Ishikawa (cell line): ENCODE measurements at regions not wholly inside any gene's neighbourhood (a gene's known extent, or its start where the extent isn't known, plus 50 kb on each side); places are given as distances from the start of the nearest gene placed in this dataset.

Experiments used
- CEBPB ChIP-seq: IDR thresholded peaks from 2 replicates; pipeline ENCODE4 v1.6.1; 2012
- CREB1 ChIP-seq: IDR thresholded peaks from 2 replicates; pipeline ENCODE4 v1.6.1; 2012; ENCODE audit warnings: low read depth
- EGR1 ChIP-seq: IDR thresholded peaks from 2 replicates; pipeline ENCODE4 v1.6.1; 2012
- EP300 ChIP-seq: IDR thresholded peaks from 2 replicates; pipeline ENCODE4 v1.6.1; 2012; ENCODE audit warnings: borderline replicate concordance
- FOXM1 ChIP-seq: IDR thresholded peaks from 2 replicates; pipeline ENCODE4 v1.6.1; 2012; ENCODE audit warnings: low read depth, borderline replicate concordance
- MAX ChIP-seq: IDR thresholded peaks from 2 replicates; pipeline ENCODE4 v1.6.1; 2012
- NFIC ChIP-seq: IDR thresholded peaks from 2 replicates; pipeline ENCODE4 v1.6.1; 2012
- RAD21 ChIP-seq: IDR thresholded peaks from 2 replicates; pipeline ENCODE4 v1.6.1; 2012; ENCODE audit warnings: low read depth
- REST ChIP-seq: IDR thresholded peaks from 2 replicates; pipeline ENCODE4 v1.6.1; 2012; ENCODE audit warnings: low read depth, mild to moderate bottlenecking
- TAF1 ChIP-seq: IDR thresholded peaks from 2 replicates; pipeline ENCODE4 v1.6.1; 2012; ENCODE audit warnings: low read depth, mild to moderate bottlenecking
- TCF12 ChIP-seq: IDR thresholded peaks from 2 replicates; pipeline ENCODE4 v1.6.1; 2012; ENCODE audit warnings: low read depth
- TEAD4 ChIP-seq: IDR thresholded peaks from 2 replicates; pipeline ENCODE4 v1.6.1; 2012
- USF1 ChIP-seq: IDR thresholded peaks from 2 replicates; pipeline ENCODE4 v1.6.1; 2012
- YY1 ChIP-seq: IDR thresholded peaks from 2 replicates; pipeline ENCODE4 v1.6.1; 2012; ENCODE audit warnings: low read depth
- ZBTB7A ChIP-seq: IDR thresholded peaks from 2 replicates; pipeline ENCODE4 v1.6.1; 2012; ENCODE audit warnings: low read depth

- TF ChIP-seq MAX (no peak), REST (no peak), TAF1 (no peak), NFIC (no peak), CEBPB (no peak), USF1 (no peak), TCF12 (no peak), RAD21 (no peak), TEAD4 (no peak), ZBTB7A (no peak), CREB1 (no peak), EGR1 (no peak), YY1 (no peak), EP300 (no peak), FOXM1 (no peak)
These were observed 65.3 kb upstream of the OTOS start for GRCh38 chr2:240205772-240206171.

- no peak for TF ChIP-seq YY1
- TF ChIP-seq CREB1, result no peak
- TF ChIP-seq REST, result no peak
- no peak for TF ChIP-seq TAF1
- no peak for TF ChIP-seq EGR1
- TF ChIP-seq CEBPB, result no peak
- TF ChIP-seq TCF12, result no peak
- no peak for TF ChIP-seq FOXM1
- TF ChIP-seq ZBTB7A, result no peak
- TF ChIP-seq TEAD4, result no peak
- TF ChIP-seq EP300, result no peak
- no peak for TF ChIP-seq MAX
- no peak for TF ChIP-seq USF1
- TF ChIP-seq NFIC, result no peak
- no peak for TF ChIP-seq RAD21
These were observed 66.2 kb upstream of the OTOS start for GRCh38 chr2:240206630-240207029.

- TF ChIP-seq RAD21, result no peak
- no peak for TF ChIP-seq REST
- no peak for TF ChIP-seq EGR1
- no peak for TF ChIP-seq MAX
- no peak for TF ChIP-seq YY1
These were observed 67.2 kb upstream of the OTOS start for GRCh38 chr2:240207661-240208060.

GRCh38 chr2:240208096-240208495 lies 67.6 kb upstream of the OTOS start:
- no peak for TF ChIP-seq REST
- TF ChIP-seq NFIC, result no peak
- no peak for TF ChIP-seq CREB1
- TF ChIP-seq TCF12, result no peak
- no peak for TF ChIP-seq TAF1
- TF ChIP-seq USF1, result no peak
- TF ChIP-seq CEBPB, result no peak
- TF ChIP-seq RAD21, result no peak
- no peak for TF ChIP-seq MAX
- TF ChIP-seq EGR1, result no peak
- no peak for TF ChIP-seq TEAD4
- TF ChIP-seq ZBTB7A, result no peak
- TF ChIP-seq FOXM1, result no peak
